ENCODE measurements at regions not wholly inside any gene's neighbourhood (a gene's known extent, or its start where the extent isn't known, plus 50 kb on each side); places are given as distances from the start of the nearest gene placed in this dataset.

GRCh38 chr3:144756704-144757440 lies 785.2 kb downstream of the DIPK2A start (continued):
- TF ChIP-seq, protein P1, sequence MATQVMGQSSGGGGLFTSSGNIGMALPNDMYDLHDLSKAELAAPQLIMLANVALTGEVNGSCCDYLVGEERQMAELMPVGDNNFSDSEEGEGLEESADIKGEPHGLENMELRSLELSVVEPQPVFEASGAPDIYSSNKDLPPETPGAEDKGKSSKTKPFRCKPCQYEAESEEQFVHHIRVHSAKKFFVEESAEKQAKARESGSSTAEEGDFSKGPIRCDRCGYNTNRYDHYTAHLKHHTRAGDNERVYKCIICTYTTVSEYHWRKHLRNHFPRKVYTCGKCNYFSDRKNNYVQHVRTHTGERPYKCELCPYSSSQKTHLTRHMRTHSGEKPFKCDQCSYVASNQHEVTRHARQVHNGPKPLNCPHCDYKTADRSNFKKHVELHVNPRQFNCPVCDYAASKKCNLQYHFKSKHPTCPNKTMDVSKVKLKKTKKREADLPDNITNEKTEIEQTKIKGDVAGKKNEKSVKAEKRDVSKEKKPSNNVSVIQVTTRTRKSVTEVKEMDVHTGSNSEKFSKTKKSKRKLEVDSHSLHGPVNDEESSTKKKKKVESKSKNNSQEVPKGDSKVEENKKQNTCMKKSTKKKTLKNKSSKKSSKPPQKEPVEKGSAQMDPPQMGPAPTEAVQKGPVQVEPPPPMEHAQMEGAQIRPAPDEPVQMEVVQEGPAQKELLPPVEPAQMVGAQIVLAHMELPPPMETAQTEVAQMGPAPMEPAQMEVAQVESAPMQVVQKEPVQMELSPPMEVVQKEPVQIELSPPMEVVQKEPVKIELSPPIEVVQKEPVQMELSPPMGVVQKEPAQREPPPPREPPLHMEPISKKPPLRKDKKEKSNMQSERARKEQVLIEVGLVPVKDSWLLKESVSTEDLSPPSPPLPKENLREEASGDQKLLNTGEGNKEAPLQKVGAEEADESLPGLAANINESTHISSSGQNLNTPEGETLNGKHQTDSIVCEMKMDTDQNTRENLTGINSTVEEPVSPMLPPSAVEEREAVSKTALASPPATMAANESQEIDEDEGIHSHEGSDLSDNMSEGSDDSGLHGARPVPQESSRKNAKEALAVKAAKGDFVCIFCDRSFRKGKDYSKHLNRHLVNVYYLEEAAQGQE (IDR thresholded peaks at IDR 0.05; ENCODE audit: unreplicated experiment), result no peak
- TF ChIP-seq CREB1 (CRISPR knock-in tag; IDR thresholded peaks at IDR 0.05; ENCODE audit: low read depth), result no peak
- TF ChIP-seq POLR2AphosphoS5 (IDR thresholded peaks at IDR 0.05; ENCODE audit: low read depth), result no peak
- no peak for TF ChIP-seq EZH2 (IDR thresholded peaks at IDR 0.05; ENCODE audit: low read depth, unreplicated experiment)
- TF ChIP-seq NANOG (IDR thresholded peaks at IDR 0.05; ENCODE audit: borderline replicate concordance), result no peak
- no peak for TF ChIP-seq ZNF331 (CRISPR knock-in tag; IDR thresholded peaks at IDR 0.05; ENCODE audit: low read depth)
- no peak for TF ChIP-seq JUNB (IDR thresholded peaks at IDR 0.05; ENCODE audit: unreplicated experiment)
- no peak for TF ChIP-seq ETS1 (IDR thresholded peaks at IDR 0.05)
- TF ChIP-seq, protein P2, sequence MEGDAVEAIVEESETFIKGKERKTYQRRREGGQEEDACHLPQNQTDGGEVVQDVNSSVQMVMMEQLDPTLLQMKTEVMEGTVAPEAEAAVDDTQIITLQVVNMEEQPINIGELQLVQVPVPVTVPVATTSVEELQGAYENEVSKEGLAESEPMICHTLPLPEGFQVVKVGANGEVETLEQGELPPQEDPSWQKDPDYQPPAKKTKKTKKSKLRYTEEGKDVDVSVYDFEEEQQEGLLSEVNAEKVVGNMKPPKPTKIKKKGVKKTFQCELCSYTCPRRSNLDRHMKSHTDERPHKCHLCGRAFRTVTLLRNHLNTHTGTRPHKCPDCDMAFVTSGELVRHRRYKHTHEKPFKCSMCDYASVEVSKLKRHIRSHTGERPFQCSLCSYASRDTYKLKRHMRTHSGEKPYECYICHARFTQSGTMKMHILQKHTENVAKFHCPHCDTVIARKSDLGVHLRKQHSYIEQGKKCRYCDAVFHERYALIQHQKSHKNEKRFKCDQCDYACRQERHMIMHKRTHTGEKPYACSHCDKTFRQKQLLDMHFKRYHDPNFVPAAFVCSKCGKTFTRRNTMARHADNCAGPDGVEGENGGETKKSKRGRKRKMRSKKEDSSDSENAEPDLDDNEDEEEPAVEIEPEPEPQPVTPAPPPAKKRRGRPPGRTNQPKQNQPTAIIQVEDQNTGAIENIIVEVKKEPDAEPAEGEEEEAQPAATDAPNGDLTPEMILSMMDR (conservative IDR thresholded peaks at IDR 0.05; ENCODE audit: low read depth in 2 of 2), result no peak

- TF ChIP-seq JUNB (IDR thresholded peaks at IDR 0.05; ENCODE audit: unreplicated experiment), result no peak
- no peak for TF ChIP-seq POLR2AphosphoS5 (IDR thresholded peaks at IDR 0.05; ENCODE audit: low read depth)
- no peak for TF ChIP-seq ETS1 (IDR thresholded peaks at IDR 0.05)
- TF ChIP-seq ZNF114 (CRISPR knock-in tag; IDR thresholded peaks at IDR 0.05), result no peak
- no peak for TF ChIP-seq NANOG (IDR thresholded peaks at IDR 0.05; ENCODE audit: borderline replicate concordance)
- TF ChIP-seq EZH2phosphoT487 (IDR thresholded peaks at IDR 0.05; ENCODE audit: unreplicated experiment), result no peak
These were observed 789.2 kb downstream of the DIPK2A start for GRCh38 chr3:144760831-144761230.

More at GRCh38 chr3:144760831-144761230, 789.2 kb downstream of the DIPK2A start:
- Mint-ChIP-seq H3K9me3 (peaks cover 18% of the 10 kb centered on the region), H3K27me3 (ENCODE audit: insufficient read depth, low read depth, poor library complexity) (peaks cover 5% of the 10 kb centered on the region), H3K4me3 (no peak overlapping the region), H3K4me1 (no peaks in the 10 kb centered on the region), H3K27ac (no peak overlapping the region), H3K36me3 (ENCODE audit: low read depth) (peaks cover 14% of the 10 kb centered on the region)
- Histone ChIP-seq H3K79me2 (replicated peaks; ENCODE audit: insufficient read depth) (no peaks in the 10 kb centered on the region), H3K27me3 (ENCODE audit: insufficient read depth) (no peaks in the 10 kb centered on the region), H3K4me2 (no peak overlapping the region), H3K4me1 (ENCODE audit: insufficient read depth) (no peaks in the 10 kb centered on the region), H4K20me1 (replicated peaks; ENCODE audit: insufficient read depth) (no peaks in the 10 kb centered on the region), H2AFZ (no peak overlapping the region; the same call in 1 of the 2 replicates), H3K4me3 (no peak overlapping the region), H3K27ac (ENCODE audit: low read depth) (no peak overlapping the region), H3K9me2 (ENCODE audit: insufficient read depth) (no peaks in the 10 kb centered on the region; the same call in 1 of the 2 replicates), H3F3A (replicated peaks; ENCODE audit: low read depth) (no peaks in the 10 kb centered on the region), H3K36me3 (ENCODE audit: insufficient read depth) (peaks cover 4% of the 10 kb centered on the region; the same call in 1 of the 2 replicates)
- ATAC-seq, result no peak
- no peak for DNase-seq (ENCODE audit: low spot score)
